GM19240 (cell line): ENCODE measurements at regions not wholly inside any gene's neighbourhood (a gene's known extent, or its start where the extent isn't known, plus 50 kb on each side); places are given as distances from the start of the nearest gene placed in this dataset.
"Not testable (repeated sequence)": the region's sequence is repeated elsewhere in the genome, so short reads cannot be mapped to it uniquely, and the experiment has no call there.

ENCODE experiments used
- DNase-seq: peaks from one replicate; pipeline ENCODE4 v3.0.0; 2011; ENCODE audit warnings: low spot score; ENCODE audit not compliant: insufficient read length

- DNase-seq: no peak
These were observed 56.0 kb upstream of the MID1 start for GRCh38 chrX:10676235-10676957.

- no peak for DNase-seq
These were observed 57.1 kb upstream of the MID1 start for GRCh38 chrX:10677490-10677889.

- DNase-seq: no peak
These were observed 59.0 kb upstream of the MID1 start for GRCh38 chrX:10679387-10679786.

- DNase-seq: no peak
These were observed 60.8 kb upstream of the MID1 start for GRCh38 chrX:10681167-10681566.

GRCh38 chrX:10683631-10684030 is 63.2 kb upstream of the MID1 start:
- DNase-seq: not testable (repeated sequence)

- no peak for DNase-seq
These were observed 65.7 kb upstream of the MID1 start for GRCh38 chrX:10685923-10686595.

GRCh38 chrX:10691751-10692150 is 71.4 kb upstream of the MID1 start:
- not testable (repeated sequence) for DNase-seq

- no peak for DNase-seq
These were observed 77.4 kb upstream of the MID1 start for GRCh38 chrX:10697616-10698317.

- DNase-seq: no peak
These were observed 77.9 kb upstream of the MID1 start for GRCh38 chrX:10698318-10698640.

- no peak for DNase-seq
These were observed 81.6 kb upstream of the MID1 start for GRCh38 chrX:10702031-10702430.

GRCh38 chrX:10706342-10706741 is 86.0 kb upstream of the MID1 start:
- DNase-seq: not testable (repeated sequence)

- DNase-seq: no peak
These were observed 87.4 kb upstream of the MID1 start for GRCh38 chrX:10707773-10708172.

GRCh38 chrX:10709276-10709675 is 88.9 kb upstream of the MID1 start:
- no peak for DNase-seq

GRCh38 chrX:10714531-10714930 is 94.1 kb upstream of the MID1 start:
- no peak for DNase-seq

- DNase-seq: peak; percentile 11
These were observed 102.5 kb upstream of the MID1 start for GRCh38 chrX:10722851-10723250.

- DNase-seq: no peak
These were observed 104.7 kb upstream of the MID1 start for GRCh38 chrX:10725071-10725470.

GRCh38 chrX:10726647-10727046 is 106.3 kb upstream of the MID1 start:
- no peak for DNase-seq

GRCh38 chrX:10728806-10729389 is 108.5 kb upstream of the MID1 start:
- DNase-seq: no peak

- no peak for DNase-seq
These were observed 119.0 kb upstream of the MID1 start for GRCh38 chrX:10739426-10739825.

GRCh38 chrX:10741003-10741402 is 120.6 kb upstream of the MID1 start:
- DNase-seq: no peak

GRCh38 chrX:10741550-10741949 is 121.2 kb upstream of the MID1 start:
- DNase-seq: no peak

- no peak for DNase-seq
These were observed 123.1 kb upstream of the MID1 start for GRCh38 chrX:10743476-10743875.
